Neural progenitor cell (in vitro differentiated cells): ENCODE measurements at regions not wholly inside any gene's neighbourhood (a gene's known extent, or its start where the extent isn't known, plus 50 kb on each side); places are given as distances from the start of the nearest gene placed in this dataset.

Source experiments
- DNase-seq: peaks from one replicate; pipeline ENCODE4 v3.0.0-alpha.2; 2016; ENCODE audit warnings: low spot score
- H2AFZ ChIP-seq: fragments of 200-600 bp; sonication (generic); replicated peaks from 2 replicates; pipeline ENCODE4 v1.6.1; 2016; ENCODE audit warnings: antibody characterized with exemption
- H3F3A ChIP-seq: fragments of 200-600 bp; sonication (generic); 2 replicates; pipeline ENCODE4 v1.6.1; 2016; ENCODE audit warnings: antibody characterized with exemption, low read depth
- H3K27ac ChIP-seq: fragments of 200-600 bp; sonication (generic); 2 replicates; pipeline ENCODE4 v1.5.1; 2016; ENCODE audit warnings: mild to moderate bottlenecking
- H3K27me3 ChIP-seq: fragments of 200-600 bp; sonication (generic); 2 replicates; pipeline ENCODE4 v1.6.1; 2016; ENCODE audit warnings: mild to moderate bottlenecking, moderate library complexity
- H3K36me3 ChIP-seq: fragments of 200-600 bp; sonication (generic); 2 replicates; pipeline ENCODE4 v1.5.1; 2016
- H3K4me1 ChIP-seq: fragments of 200-600 bp; sonication (generic); 2 replicates; pipeline ENCODE4 v1.6.1; 2016; ENCODE audit warnings: mixed run types
- H3K4me2 ChIP-seq: fragments of 200-600 bp; sonication (generic); 2 replicates; pipeline ENCODE4 v1.6.1; 2016
- H3K4me3 ChIP-seq: fragments of 200-600 bp; sonication (generic); 2 replicates; pipeline ENCODE4 v1.5.1; 2016
- H3K79me2 ChIP-seq: fragments of 200-600 bp; sonication (generic); 2 replicates; pipeline ENCODE4 v1.6.1; 2016; ENCODE audit warnings: low read depth
- H3K9ac ChIP-seq: fragments of 200-600 bp; sonication (generic); 2 replicates; pipeline ENCODE4 v1.6.1; 2016
- H3K9me3 ChIP-seq: fragments of 200-600 bp; sonication (generic); 2 replicates; pipeline ENCODE4 v1.5.1; 2016; ENCODE audit warnings: low read depth
- H4K20me1 ChIP-seq: fragments of 200-600 bp; sonication (generic); 2 replicates; pipeline ENCODE4 v1.6.1; 2016; ENCODE audit warnings: low read depth
- H3K27ac Mint-ChIP-seq: 3 replicates; pipeline ENCODE4 v1.8.0; 2021; ENCODE audit warnings: mixed read lengths
- H3K27me3 Mint-ChIP-seq: 2 replicates; pipeline ENCODE4 v1.8.0; 2022; ENCODE audit warnings: low read depth, mild to moderate bottlenecking, inconsistent platforms, moderate library complexity, mixed read lengths; ENCODE audit not compliant: insufficient read depth
- H3K36me3 Mint-ChIP-seq: 3 replicates; pipeline ENCODE4 v1.8.0; 2021; ENCODE audit warnings: mixed read lengths
- H3K4me1 Mint-ChIP-seq: 3 replicates; pipeline ENCODE4 v1.8.0; 2021; ENCODE audit warnings: mixed read lengths
- H3K4me3 Mint-ChIP-seq: 3 replicates; pipeline ENCODE4 v1.8.0; 2021; ENCODE audit warnings: mild to moderate bottlenecking, moderate library complexity, mixed read lengths
- H3K9me3 Mint-ChIP-seq: 3 replicates; pipeline ENCODE4 v1.8.0; 2020; ENCODE audit warnings: mixed read lengths
- CTCF ChIP-seq: fragments of 200-600 bp; sonication (generic); IDR thresholded peaks from 2 replicates; pipeline ENCODE4 v1.5.1; 2017; ENCODE audit warnings: antibody characterized with exemption, mild to moderate bottlenecking
- EZH2 ChIP-seq: fragments of 200-600 bp; sonication (generic); IDR thresholded peaks from 2 replicates; pipeline ENCODE4 v1.6.1; 2017; ENCODE audit warnings: antibody characterized with exemption, mild to moderate bottlenecking, moderate library complexity
- EZH2phosphoT487 ChIP-seq: fragments of 200-600 bp; sonication (generic); IDR thresholded peaks from 2 replicates; pipeline ENCODE4 v1.6.1; 2017; ENCODE audit warnings: antibody characterized with exemption

DNA sequence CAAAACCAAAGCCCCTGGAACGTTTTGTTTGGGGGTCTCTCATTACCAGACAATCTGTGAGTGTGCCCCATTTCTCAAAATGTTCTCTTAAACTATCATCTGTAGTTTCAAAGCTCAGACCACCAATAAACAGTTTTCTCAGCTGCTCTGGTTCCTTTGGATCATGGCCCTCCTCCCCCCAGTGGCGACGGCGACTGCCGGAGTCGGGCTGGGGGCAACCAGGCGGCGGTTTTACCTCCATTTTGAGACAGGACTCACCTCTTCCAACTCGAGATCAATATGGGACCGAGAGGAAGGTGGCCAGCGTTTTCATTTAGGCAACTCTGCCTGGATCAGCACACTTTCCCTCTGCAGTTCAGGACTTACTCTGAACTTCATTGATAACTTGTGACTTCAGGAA is 141.5 kb upstream of the ZNF32 start:
- Mint-ChIP-seq H3K27me3 (peaks cover 2% of the 10 kb centered on the region), H3K4me3 (no peak overlapping the region), H3K27ac (no peak overlapping the region), H3K36me3 (no peaks in the 10 kb centered on the region), H3K4me1 (no peaks in the 10 kb centered on the region), H3K9me3 (no peaks in the 10 kb centered on the region)
- Histone ChIP-seq H2AFZ (no peak overlapping the region), H3K36me3 (no peaks in the 10 kb centered on the region), H3K27ac (no peak overlapping the region), H3K27me3 (no peaks in the 10 kb centered on the region), H3K4me1 (no peaks in the 10 kb centered on the region), H4K20me1 (no peaks in the 10 kb centered on the region), H3F3A (no peaks in the 10 kb centered on the region), H3K9me3 (no peaks in the 10 kb centered on the region), H3K9ac (no peak overlapping the region), H3K79me2 (no peaks in the 10 kb centered on the region), H3K4me3 (no peak overlapping the region), H3K4me2 (no peak overlapping the region)
- no peak for DNase-seq
- TF ChIP-seq EZH2 (no peak), CTCF (no peak), EZH2phosphoT487 (no peak)

DNA sequence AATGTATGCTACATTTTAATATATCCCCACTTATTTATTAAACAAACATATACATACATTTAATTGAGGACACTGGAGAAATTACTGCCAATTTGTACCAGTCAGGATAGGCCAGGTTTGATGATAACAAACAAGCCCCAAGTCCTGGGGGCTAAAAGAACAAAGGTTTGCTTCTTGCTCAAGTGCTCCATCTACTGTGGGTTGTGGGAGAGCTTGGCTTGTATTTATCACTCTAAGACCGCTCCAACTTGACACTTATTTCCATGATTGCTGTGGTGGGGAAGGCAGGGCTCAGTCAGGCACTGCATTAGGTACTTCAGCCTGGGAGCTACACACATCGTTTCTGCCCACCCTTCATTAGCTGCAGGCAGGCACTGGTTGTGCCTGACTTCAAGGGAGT is 136.6 kb upstream of the ZNF32 start:
- H4K20me1 ChIP-seq: no peaks in the 10 kb centered on the region
- Mint-ChIP-seq H3K4me1 (peaks cover 2% of the 10 kb centered on the region), H3K9me3 (no peaks in the 10 kb centered on the region), H3K27ac (no peak overlapping the region), H3K4me3 (no peak overlapping the region), H3K36me3 (no peaks in the 10 kb centered on the region), H3K27me3 (peaks cover 4% of the 10 kb centered on the region)
- H3K4me3 ChIP-seq: no peak overlapping the region
- no peaks in the 10 kb centered on the region for H3K9me3 ChIP-seq
- H3K36me3 ChIP-seq: no peaks in the 10 kb centered on the region
- no peaks in the 10 kb centered on the region for H3K27me3 ChIP-seq
- H3K4me2 ChIP-seq: no peak overlapping the region
- H3F3A ChIP-seq: no peaks in the 10 kb centered on the region
- H2AFZ ChIP-seq: no peak overlapping the region
- H3K9ac ChIP-seq: no peak overlapping the region
- no peak for DNase-seq
- TF ChIP-seq CTCF: peak; percentile 9
- no peak for TF ChIP-seq EZH2phosphoT487
- TF ChIP-seq EZH2: no peak
- no peak overlapping the region for H3K27ac ChIP-seq
- no peaks in the 10 kb centered on the region for H3K79me2 ChIP-seq
- no peaks in the 10 kb centered on the region for H3K4me1 ChIP-seq

GRCh38 chr10:43782814-43783213 is 134.1 kb upstream of the ZNF32 start:
- Histone ChIP-seq H3K4me1 (no peaks in the 10 kb centered on the region), H3K9me3 (no peaks in the 10 kb centered on the region), H2AFZ (no peak overlapping the region), H4K20me1 (no peaks in the 10 kb centered on the region), H3K4me2 (no peak overlapping the region), H3K79me2 (no peaks in the 10 kb centered on the region), H3K9ac (no peak overlapping the region), H3K4me3 (no peak overlapping the region), H3K27me3 (no peaks in the 10 kb centered on the region), H3K36me3 (no peaks in the 10 kb centered on the region), H3F3A (no peaks in the 10 kb centered on the region), H3K27ac (no peak overlapping the region)
- H3K4me3 Mint-ChIP-seq: no peak overlapping the region
- TF ChIP-seq EZH2phosphoT487 (no peak), EZH2 (no peak), CTCF (no peak)
- H3K9me3 Mint-ChIP-seq: no peaks in the 10 kb centered on the region
- peaks cover 4% of the 10 kb centered on the region for H3K27me3 Mint-ChIP-seq
- H3K36me3 Mint-ChIP-seq: no peaks in the 10 kb centered on the region
- peaks cover 2% of the 10 kb centered on the region for H3K4me1 Mint-ChIP-seq
- no peak overlapping the region for H3K27ac Mint-ChIP-seq
- DNase-seq: no peak
